PFSK-1 (cell line): ENCODE measurements at regions not wholly inside any gene's neighbourhood (a gene's known extent, or its start where the extent isn't known, plus 50 kb on each side); places are given as distances from the start of the nearest gene placed in this dataset.

Source experiments
- FOXP2 ChIP-seq: optimal IDR thresholded peaks from 2 replicates; pipeline ENCODE3; 2011; ENCODE audit warnings: borderline replicate concordance, control low read depth, inconsistent platforms; ENCODE audit not compliant: insufficient read depth; ENCODE audit errors: extremely low read length, extremely low read depth
- POLR2AphosphoS5 ChIP-seq: IDR thresholded peaks from 2 replicates; pipeline ENCODE4 v1.6.1; 2012; ENCODE audit warnings: low read depth, mild to moderate bottlenecking, control low read depth, low read length, moderate library complexity
- SIN3A ChIP-seq: IDR thresholded peaks from 2 replicates; pipeline ENCODE4 v1.6.1; 2012; ENCODE audit warnings: mild to moderate bottlenecking, low read length, moderate library complexity, borderline replicate concordance; ENCODE audit not compliant: insufficient read depth
- TAF1 ChIP-seq: IDR thresholded peaks from 2 replicates; pipeline ENCODE4 v1.6.1; 2012; ENCODE audit warnings: low read length, control low read depth, borderline replicate concordance; ENCODE audit not compliant: insufficient read depth
- TF ChIP-seq, protein P1 (sequence below), 2 experiments: IDR thresholded peaks; 2 replicates each; pipeline versions ENCODE4 v1.6.1 to v1.8.0; 2011 to 2012; ENCODE audit warnings: low read depth in 2 of 2, low read length in 2 of 2, control low read depth in 1 of 2, inconsistent platforms in 1 of 2, mild to moderate bottlenecking in 1 of 2, moderate library complexity in 1 of 2; ENCODE audit not compliant: insufficient read depth in 1 of 2

DNA sequence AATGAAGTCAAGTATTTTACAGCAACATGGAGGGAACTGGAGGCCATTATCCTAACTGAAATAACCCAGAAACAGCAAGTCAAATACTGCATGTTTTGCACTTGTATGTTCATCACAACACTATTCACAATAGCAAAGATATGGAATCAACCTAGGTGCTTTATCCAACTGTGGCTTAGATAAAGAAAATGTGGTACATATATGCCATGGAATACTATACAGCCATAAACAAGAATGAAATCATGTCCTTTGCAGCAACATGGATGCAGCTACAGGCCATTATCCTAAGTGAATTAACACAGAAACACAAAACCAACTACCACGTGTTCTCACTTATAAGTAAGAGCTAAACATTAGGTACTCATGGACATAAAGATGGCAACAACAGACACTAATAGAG, 91.5 kb upstream of the E2F3 start:
- no peak for TF ChIP-seq FOXP2
- TF ChIP-seq, protein P1, sequence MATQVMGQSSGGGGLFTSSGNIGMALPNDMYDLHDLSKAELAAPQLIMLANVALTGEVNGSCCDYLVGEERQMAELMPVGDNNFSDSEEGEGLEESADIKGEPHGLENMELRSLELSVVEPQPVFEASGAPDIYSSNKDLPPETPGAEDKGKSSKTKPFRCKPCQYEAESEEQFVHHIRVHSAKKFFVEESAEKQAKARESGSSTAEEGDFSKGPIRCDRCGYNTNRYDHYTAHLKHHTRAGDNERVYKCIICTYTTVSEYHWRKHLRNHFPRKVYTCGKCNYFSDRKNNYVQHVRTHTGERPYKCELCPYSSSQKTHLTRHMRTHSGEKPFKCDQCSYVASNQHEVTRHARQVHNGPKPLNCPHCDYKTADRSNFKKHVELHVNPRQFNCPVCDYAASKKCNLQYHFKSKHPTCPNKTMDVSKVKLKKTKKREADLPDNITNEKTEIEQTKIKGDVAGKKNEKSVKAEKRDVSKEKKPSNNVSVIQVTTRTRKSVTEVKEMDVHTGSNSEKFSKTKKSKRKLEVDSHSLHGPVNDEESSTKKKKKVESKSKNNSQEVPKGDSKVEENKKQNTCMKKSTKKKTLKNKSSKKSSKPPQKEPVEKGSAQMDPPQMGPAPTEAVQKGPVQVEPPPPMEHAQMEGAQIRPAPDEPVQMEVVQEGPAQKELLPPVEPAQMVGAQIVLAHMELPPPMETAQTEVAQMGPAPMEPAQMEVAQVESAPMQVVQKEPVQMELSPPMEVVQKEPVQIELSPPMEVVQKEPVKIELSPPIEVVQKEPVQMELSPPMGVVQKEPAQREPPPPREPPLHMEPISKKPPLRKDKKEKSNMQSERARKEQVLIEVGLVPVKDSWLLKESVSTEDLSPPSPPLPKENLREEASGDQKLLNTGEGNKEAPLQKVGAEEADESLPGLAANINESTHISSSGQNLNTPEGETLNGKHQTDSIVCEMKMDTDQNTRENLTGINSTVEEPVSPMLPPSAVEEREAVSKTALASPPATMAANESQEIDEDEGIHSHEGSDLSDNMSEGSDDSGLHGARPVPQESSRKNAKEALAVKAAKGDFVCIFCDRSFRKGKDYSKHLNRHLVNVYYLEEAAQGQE (IDR thresholded peaks at IDR 0.05; ENCODE audit: insufficient read depth in 1 of 2, low read depth in 2 of 2, low read length in 2 of 2) = no peak
- TF ChIP-seq SIN3A = no peak
- TF ChIP-seq POLR2AphosphoS5 = no peak
- TF ChIP-seq TAF1 = no peak

DNA sequence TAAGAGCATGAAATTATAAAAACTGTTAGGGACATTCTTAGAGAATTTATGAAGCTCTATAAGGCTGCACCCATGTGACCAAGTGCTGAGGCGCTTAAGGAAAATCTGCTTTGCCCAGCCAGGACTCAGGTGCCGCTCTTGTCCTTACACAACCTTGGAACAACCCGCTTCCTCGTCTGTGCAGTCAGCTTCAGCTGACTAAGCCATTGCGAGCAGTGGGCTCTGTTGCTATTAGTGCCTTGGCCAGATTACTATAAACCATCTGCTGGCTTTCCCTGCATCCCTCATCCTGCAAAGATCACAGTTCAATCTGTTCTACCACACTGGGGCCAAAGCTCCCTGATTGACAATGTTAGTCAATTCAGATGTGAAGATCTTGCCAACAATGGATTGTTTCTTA, 89.1 kb upstream of the E2F3 start:
- TF ChIP-seq TAF1 (no peak), FOXP2 (no peak), SIN3A (no peak), POLR2AphosphoS5 (no peak)
- TF ChIP-seq, protein P1 (IDR thresholded peaks at IDR 0.05; ENCODE audit: insufficient read depth in 1 of 2, low read depth in 2 of 2, low read length in 2 of 2) = no peak

DNA sequence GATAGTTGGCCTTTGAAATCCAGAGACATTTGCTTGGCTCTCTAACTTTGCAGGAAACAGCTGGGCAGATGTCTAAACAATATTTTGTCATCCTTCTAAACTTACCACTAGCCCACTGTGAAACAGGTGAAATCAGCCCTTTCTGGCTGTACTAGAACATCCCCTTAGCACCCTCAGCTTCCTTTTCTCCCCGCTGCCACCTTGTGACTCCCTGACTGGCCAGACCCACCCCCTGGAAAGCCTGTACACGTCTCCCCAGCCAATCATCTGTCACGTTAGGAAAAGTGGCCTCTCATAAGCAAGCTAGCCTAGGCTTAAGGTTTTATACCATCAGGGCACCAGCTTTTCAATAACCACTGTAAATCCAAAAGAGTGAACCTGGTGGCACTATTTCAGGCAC, 88.6 kb upstream of the E2F3 start:
- TF ChIP-seq FOXP2 (no peak), SIN3A (no peak), POLR2AphosphoS5 (no peak), TAF1 (no peak)
- TF ChIP-seq, protein P1 (IDR thresholded peaks at IDR 0.05; ENCODE audit: insufficient read depth in 1 of 2, low read depth in 2 of 2, low read length in 2 of 2) = no peak

DNA sequence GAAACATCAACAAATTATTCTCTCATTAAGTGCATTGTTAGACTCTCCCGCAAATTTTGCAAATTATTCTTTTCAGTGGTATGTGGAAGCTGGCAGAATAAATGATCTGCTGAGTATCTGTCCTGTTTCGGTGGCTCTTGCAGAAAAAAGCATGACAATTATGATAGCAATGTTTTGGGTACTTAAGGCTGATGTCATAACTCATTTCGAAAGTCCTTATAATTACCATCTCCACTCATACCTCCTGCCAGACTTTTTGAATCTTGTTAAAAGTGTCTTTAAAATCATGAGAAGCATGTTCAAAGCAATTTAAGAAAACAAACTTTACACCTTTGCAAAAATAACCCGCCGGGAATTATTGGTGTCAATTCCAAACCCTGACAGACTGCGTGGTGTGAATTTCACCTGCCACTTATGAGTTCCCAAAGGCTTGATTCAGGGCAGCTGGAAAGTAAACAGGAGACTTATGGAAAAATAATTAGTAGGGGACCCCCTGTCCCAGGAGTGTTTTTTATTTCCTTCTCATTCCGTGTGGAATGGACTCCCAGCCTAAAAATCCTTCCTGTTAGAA, 87.6 kb upstream of the E2F3 start:
- no peak for TF ChIP-seq TAF1
- TF ChIP-seq POLR2AphosphoS5 = no peak
- no peak for TF ChIP-seq FOXP2
- no peak for TF ChIP-seq SIN3A
- TF ChIP-seq, protein P1 (IDR thresholded peaks at IDR 0.05; ENCODE audit: insufficient read depth in 1 of 2, low read depth in 2 of 2, low read length in 2 of 2) = no peak
